T-helper 2 cell treated with Interferon-gamma antibody and Interleukin-4, amounts not matched to agents 5 μg/mL and 100 μg/mL, for 36 hours (primary cell): ENCODE measurements at regions not wholly inside any gene's neighbourhood (a gene's known extent, or its start where the extent isn't known, plus 50 kb on each side); places are given as distances from the start of the nearest gene placed in this dataset.
A peak's percentile ranks its signal among the peaks of the same experiment; 100 is the strongest.

Experiments used
- DNase-seq: peaks from one replicate; pipeline ENCODE4 v3.0.0; 2021; ENCODE audit warnings: low spot score
- H3K27ac Mint-ChIP-seq: one replicate; pipeline ENCODE4 v1.8.0; 2021; ENCODE audit warnings: mild to moderate bottlenecking, mixed read lengths
- H3K27me3 Mint-ChIP-seq: one replicate; pipeline ENCODE4 v1.8.0; 2021; ENCODE audit warnings: low read depth, mixed read lengths
- H3K36me3 Mint-ChIP-seq: one replicate; pipeline ENCODE4 v1.8.0; 2021; ENCODE audit warnings: low read depth, mixed read lengths
- H3K4me1 Mint-ChIP-seq: one replicate; pipeline ENCODE4 v1.8.0; 2021; ENCODE audit warnings: low read depth, mixed read lengths
- H3K4me3 Mint-ChIP-seq: one replicate; pipeline ENCODE4 v1.8.0; 2022; ENCODE audit warnings: mild to moderate bottlenecking, moderate library complexity, mixed read lengths
- H3K9me3 Mint-ChIP-seq: one replicate; pipeline ENCODE4 v1.8.0; 2021; ENCODE audit warnings: mixed read lengths

DNA sequence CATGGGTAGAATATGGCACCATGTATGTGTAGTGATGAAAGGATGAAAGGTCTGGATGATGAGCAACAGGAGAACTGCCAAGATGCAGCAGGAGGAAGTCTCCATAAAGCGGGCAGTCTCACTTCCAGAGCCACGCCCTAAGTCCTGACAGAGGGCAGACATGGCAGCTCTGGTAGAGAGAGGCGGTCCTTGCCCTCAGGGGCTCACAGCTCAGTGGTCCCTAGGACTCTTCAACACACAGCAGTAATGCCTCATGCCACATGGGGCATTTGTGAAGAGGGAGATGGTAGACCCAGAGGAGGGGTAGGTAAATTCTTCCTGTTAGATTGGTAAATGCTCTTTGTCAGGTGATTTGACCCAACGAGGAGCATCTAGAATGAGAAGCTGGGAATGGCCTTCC, 1088.4 kb downstream of the BCL11B start:
- Mint-ChIP-seq H3K27ac (peak overlapping the region; percentile 92), H3K36me3 (peaks cover 2% of the 10 kb centered on the region), H3K4me1 (peaks cover 82% of the 10 kb centered on the region), H3K4me3 (peak overlapping the region; percentile 54), H3K27me3 (no peaks in the 10 kb centered on the region), H3K9me3 (no peaks in the 10 kb centered on the region)
- DNase-seq, result no peak

GRCh38 chr14:98184457-98184856, 1087.5 kb downstream of the BCL11B start:
- peaks cover 88% of the 10 kb centered on the region for H3K4me1 Mint-ChIP-seq
- H3K27ac Mint-ChIP-seq, result peak overlapping the region; percentile 92

DNA sequence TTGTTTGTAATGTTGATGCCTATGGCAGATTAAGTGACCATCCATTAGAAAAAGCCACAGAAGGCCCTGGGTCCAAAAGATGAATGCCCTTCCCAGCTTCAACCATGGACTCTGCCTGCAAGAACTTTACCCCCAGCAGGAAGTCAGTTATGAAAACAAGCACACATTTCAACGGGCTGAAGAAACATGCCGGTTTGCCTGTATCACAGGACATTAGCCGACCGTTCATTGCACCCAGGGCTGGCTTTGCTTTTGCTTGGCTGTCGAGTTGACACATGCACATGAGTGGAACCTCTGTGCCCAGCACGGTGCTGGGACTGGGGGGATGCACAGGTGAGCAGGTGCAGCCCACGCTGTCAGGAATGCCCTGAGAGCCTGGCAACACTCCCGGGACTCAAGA, 1087.0 kb downstream of the BCL11B start:
- Mint-ChIP-seq H3K9me3 (no peaks in the 10 kb centered on the region), H3K36me3 (peaks cover 2% of the 10 kb centered on the region), H3K4me3 (peak overlapping the region; percentile 71), H3K4me1 (peaks cover 89% of the 10 kb centered on the region), H3K27me3 (no peaks in the 10 kb centered on the region), H3K27ac (peak overlapping the region; percentile 92)
- DNase-seq, result no peak

More at GRCh38 chr14:98184457-98184856, 1087.5 kb downstream of the BCL11B start:
- Mint-ChIP-seq H3K36me3 (peaks cover 2% of the 10 kb centered on the region), H3K27me3 (no peaks in the 10 kb centered on the region), H3K4me3 (peak overlapping the region; percentile 71), H3K9me3 (no peaks in the 10 kb centered on the region)
- no peak for DNase-seq

GRCh38 chr14:98186140-98186539, 1085.9 kb downstream of the BCL11B start:
- Mint-ChIP-seq H3K4me3 (peak overlapping the region; percentile 71), H3K27ac (peak overlapping the region; percentile 84), H3K36me3 (peaks cover 8% of the 10 kb centered on the region), H3K27me3 (no peaks in the 10 kb centered on the region), H3K9me3 (no peaks in the 10 kb centered on the region), H3K4me1 (peaks cover 95% of the 10 kb centered on the region)
- no peak for DNase-seq

- H3K4me1 Mint-ChIP-seq, result peaks cover 93% of the 10 kb centered on the region
These were observed 1084.7 kb downstream of the BCL11B start for GRCh38 chr14:98187281-98187680.

GRCh38 chr14:98189062-98189461, 1082.9 kb downstream of the BCL11B start:
- Mint-ChIP-seq H3K27me3 (no peaks in the 10 kb centered on the region), H3K4me1 (peaks cover 91% of the 10 kb centered on the region), H3K36me3 (peaks cover 8% of the 10 kb centered on the region), H3K27ac (peak overlapping the region; percentile 97), H3K4me3 (peak overlapping the region; percentile 79), H3K9me3 (no peaks in the 10 kb centered on the region)
- DNase-seq, result peak; percentile 49

More at GRCh38 chr14:98187281-98187680, 1084.7 kb downstream of the BCL11B start:
- no peak for DNase-seq
- Mint-ChIP-seq H3K36me3 (peaks cover 8% of the 10 kb centered on the region), H3K9me3 (no peaks in the 10 kb centered on the region), H3K27ac (peak overlapping the region; percentile 97), H3K27me3 (no peaks in the 10 kb centered on the region), H3K4me3 (peak overlapping the region; percentile 79)

DNA sequence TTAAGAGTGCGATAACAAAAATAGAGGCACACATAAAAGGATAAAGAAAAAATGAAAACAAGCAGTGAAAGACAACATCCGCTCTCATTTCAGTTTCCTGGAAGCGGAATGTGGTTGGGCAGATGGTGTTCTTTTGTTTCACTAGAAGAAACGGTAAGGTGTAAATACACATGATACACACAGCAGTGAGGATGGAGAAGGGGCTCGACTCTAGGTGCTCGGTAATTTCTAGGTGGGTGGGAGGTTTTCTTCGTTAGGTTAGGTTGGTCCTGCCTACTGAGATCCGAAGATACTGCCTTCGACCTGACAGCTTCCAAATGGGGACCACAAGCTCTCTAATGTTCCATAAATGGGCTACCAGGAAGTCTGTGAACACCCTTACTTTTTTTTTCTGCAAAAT, 1082.5 kb downstream of the BCL11B start:
- no peaks in the 10 kb centered on the region for H3K27me3 Mint-ChIP-seq
- H3K9me3 Mint-ChIP-seq, result no peaks in the 10 kb centered on the region
- peak; percentile 58 for DNase-seq
- peaks cover 12% of the 10 kb centered on the region for H3K36me3 Mint-ChIP-seq
- H3K4me3 Mint-ChIP-seq, result peak overlapping the region; percentile 79
- peaks cover 92% of the 10 kb centered on the region for H3K4me1 Mint-ChIP-seq
- H3K27ac Mint-ChIP-seq, result peak overlapping the region; percentile 97

- Mint-ChIP-seq H3K27ac (peak overlapping the region; percentile 97), H3K4me1 (peaks cover 92% of the 10 kb centered on the region), H3K4me3 (peak overlapping the region; percentile 79), H3K36me3 (peaks cover 12% of the 10 kb centered on the region), H3K9me3 (no peaks in the 10 kb centered on the region), H3K27me3 (no peaks in the 10 kb centered on the region)
- no peak for DNase-seq
These were observed 1082.1 kb downstream of the BCL11B start for GRCh38 chr14:98189944-98190343.

GRCh38 chr14:98192946-98193345, 1079.1 kb downstream of the BCL11B start:
- H3K27ac Mint-ChIP-seq, result no peak overlapping the region
- peaks cover 4% of the 10 kb centered on the region for H3K9me3 Mint-ChIP-seq
- DNase-seq, result no peak
- no peaks in the 10 kb centered on the region for H3K27me3 Mint-ChIP-seq
- peak overlapping the region; percentile 11 for H3K4me3 Mint-ChIP-seq
- H3K4me1 Mint-ChIP-seq, result peaks cover 87% of the 10 kb centered on the region
- H3K36me3 Mint-ChIP-seq, result peaks cover 21% of the 10 kb centered on the region

DNA sequence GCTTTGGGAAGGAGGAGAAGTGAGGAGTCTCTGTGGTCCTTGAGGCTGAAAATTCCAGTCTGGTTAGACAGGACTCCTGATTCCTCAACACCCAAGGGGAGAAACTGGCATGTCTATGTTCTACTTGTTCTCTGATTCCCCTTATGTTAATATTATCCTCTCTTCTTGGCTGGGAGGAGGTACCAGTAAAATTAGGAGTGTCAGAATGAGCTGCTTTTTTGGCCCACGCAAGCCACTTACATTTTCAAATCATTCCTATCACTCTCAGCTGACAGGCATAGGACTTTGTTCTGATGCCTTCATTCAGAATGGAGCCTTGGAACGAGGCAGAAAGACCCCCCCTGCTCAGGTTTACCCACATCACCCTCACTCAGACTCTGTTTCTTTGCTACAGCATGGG, 1077.2 kb downstream of the BCL11B start:
- Mint-ChIP-seq H3K27ac (no peak overlapping the region), H3K4me3 (no peak overlapping the region), H3K9me3 (peaks cover 4% of the 10 kb centered on the region), H3K4me1 (peaks cover 85% of the 10 kb centered on the region), H3K36me3 (peaks cover 21% of the 10 kb centered on the region), H3K27me3 (no peaks in the 10 kb centered on the region)
- DNase-seq, result no peak

GRCh38 chr14:98195256-98195655, 1076.7 kb downstream of the BCL11B start:
- DNase-seq, result no peak
- Mint-ChIP-seq H3K36me3 (peaks cover 21% of the 10 kb centered on the region), H3K27ac (no peak overlapping the region), H3K4me3 (peak overlapping the region; percentile 5), H3K4me1 (peaks cover 85% of the 10 kb centered on the region), H3K27me3 (no peaks in the 10 kb centered on the region), H3K9me3 (peaks cover 4% of the 10 kb centered on the region)

GRCh38 chr14:98197933-98198332, 1074.1 kb downstream of the BCL11B start:
- Mint-ChIP-seq H3K4me3 (peak overlapping the region; percentile 64), H3K36me3 (peaks cover 13% of the 10 kb centered on the region), H3K9me3 (peaks cover 4% of the 10 kb centered on the region), H3K27ac (peak overlapping the region; percentile 58), H3K4me1 (peaks cover 79% of the 10 kb centered on the region), H3K27me3 (no peaks in the 10 kb centered on the region)
- DNase-seq, result no peak

GRCh38 chr14:98198385-98198784, 1073.6 kb downstream of the BCL11B start:
- Mint-ChIP-seq H3K27me3 (no peaks in the 10 kb centered on the region), H3K4me3 (peak overlapping the region; percentile 64), H3K4me1 (peaks cover 77% of the 10 kb centered on the region), H3K27ac (peak overlapping the region; percentile 58), H3K36me3 (peaks cover 13% of the 10 kb centered on the region), H3K9me3 (peaks cover 4% of the 10 kb centered on the region)
- DNase-seq, result no peak

- no peaks in the 10 kb centered on the region for H3K27me3 Mint-ChIP-seq
- no peak for DNase-seq
- H3K9me3 Mint-ChIP-seq, result peaks cover 4% of the 10 kb centered on the region
- peaks cover 74% of the 10 kb centered on the region for H3K4me1 Mint-ChIP-seq
- no peak overlapping the region for H3K27ac Mint-ChIP-seq
- no peak overlapping the region for H3K4me3 Mint-ChIP-seq
- peaks cover 12% of the 10 kb centered on the region for H3K36me3 Mint-ChIP-seq
These were observed 1071.4 kb downstream of the BCL11B start for GRCh38 chr14:98200601-98201000.

- no peaks in the 10 kb centered on the region for H3K9me3 Mint-ChIP-seq
- H3K4me1 Mint-ChIP-seq, result peaks cover 75% of the 10 kb centered on the region
- no peak for DNase-seq
- H3K27ac Mint-ChIP-seq, result peak overlapping the region; percentile 20
- peaks cover 5% of the 10 kb centered on the region for H3K36me3 Mint-ChIP-seq
- peak overlapping the region; percentile 9 for H3K4me3 Mint-ChIP-seq
- no peaks in the 10 kb centered on the region for H3K27me3 Mint-ChIP-seq
These were observed 1068.6 kb downstream of the BCL11B start for GRCh38 chr14:98203421-98203820.
